Endothelial cell of umbilical vein (primary cell): ENCODE measurements at regions not wholly inside any gene's neighbourhood (a gene's known extent, or its start where the extent isn't known, plus 50 kb on each side); places are given as distances from the start of the nearest gene placed in this dataset.

ENCODE experiments used
- BruUV-seq: library from RNA; stranded (reverse); fragments of 400-500 nt; replicated peaks from 2 replicates; lab custom pipeline; 2021; lab: Mats Ljungman, UMichigan
- CTCF ChIA-PET: fragments of 300-600, 350-600 bp; sonication (Branson Sonifier 250); formaldehyde crosslinking; loops from one replicate; lab custom pipeline; 2021; ENCODE audit warnings: antibody characterized with exemption, inconsistent platforms; lab: Charles Lee
- POLR2A ChIA-PET: fragments of 300-600, 350-600 bp; sonication (Branson Sonifier 250); formaldehyde crosslinking; loops from one replicate; lab custom pipeline; 2021; ENCODE audit warnings: antibody characterized with exemption, inconsistent platforms; lab: Charles Lee
- DNase-seq: peaks from one replicate; pipeline ENCODE4 v3.0.0-alpha.2; 2011; ENCODE audit warnings: low read depth, low spot score
- FAIRE-seq: peaks from 2 replicates; lab custom pipeline; 2011; peaks lifted over from hg19 to GRCh38; lab: Jason Lieb, UNC
- H2AFZ ChIP-seq: 2 replicates; pipeline ENCODE4 v1.6.0; 2012; ENCODE audit warnings: low read depth, low read length, control low read depth, inconsistent platforms
- H3K27ac ChIP-seq: 2 replicates; pipeline ENCODE4 v1.5.1; 2011; ENCODE audit warnings: low read depth, mild to moderate bottlenecking, control low read depth, low read length, moderate library complexity; ENCODE audit not compliant: insufficient read depth
- H3K27me3 ChIP-seq, 2 experiments: 2 replicates each; pipeline versions ENCODE4 v1.6.0 to v1.6.1; 2011; ENCODE audit warnings: low read length in 2 of 2, mixed read lengths in 1 of 2; ENCODE audit not compliant: control insufficient read depth in 2 of 2, insufficient read depth in 2 of 2
- H3K36me3 ChIP-seq, 2 experiments: 2 replicates in 1 of 2; 3 replicates in 1 of 2; pipeline ENCODE4 v1.5.1; 2011; ENCODE audit warnings: low read length in 2 of 2, mild to moderate bottlenecking in 1 of 2, moderate library complexity in 1 of 2; ENCODE audit not compliant: control insufficient read depth in 2 of 2, insufficient read depth in 2 of 2; ENCODE audit errors: extremely low read depth in 1 of 2
- H3K4me1 ChIP-seq: 3 replicates; pipeline ENCODE4 v1.5.1; 2011; ENCODE audit warnings: mild to moderate bottlenecking, low read length; ENCODE audit not compliant: control insufficient read depth, insufficient read depth; ENCODE audit errors: extremely low read depth
- H3K4me2 ChIP-seq: 2 replicates; pipeline ENCODE4 v1.6.1; 2011; ENCODE audit warnings: low read length, control low read depth, mixed read lengths; ENCODE audit not compliant: insufficient read depth
- H3K4me3 ChIP-seq, 3 experiments: fragments of 200-600 bp in 1 of 3; sonication (generic), shearing (Covaris generic) in 1 of 3; replicated peaks in 1 of 3; 2 replicates each; pipeline ENCODE4 v1.5.1; 2011 to 2016; ENCODE audit warnings: control low read depth in 3 of 3, low read length in 3 of 3, mild to moderate bottlenecking in 2 of 3, inconsistent platforms in 1 of 3, low read depth in 1 of 3, moderate library complexity in 1 of 3; ENCODE audit not compliant: insufficient read depth in 1 of 3
- H3K79me2 ChIP-seq: 2 replicates; pipeline ENCODE4 v1.6.0; 2012; ENCODE audit warnings: low read length, inconsistent platforms; ENCODE audit not compliant: control insufficient read depth, insufficient read depth
- H3K9ac ChIP-seq: replicated peaks from 2 replicates; pipeline ENCODE3; 2011; ENCODE audit warnings: low read length, control low read depth; ENCODE audit not compliant: insufficient read depth; ENCODE audit errors: extremely low read depth
- H3K9me1 ChIP-seq: replicated peaks from 3 replicates; pipeline ENCODE4 v1.6.0; 2011; ENCODE audit warnings: mild to moderate bottlenecking, low read length; ENCODE audit not compliant: control insufficient read depth, insufficient read depth; ENCODE audit errors: extremely low read depth
- H3K9me3 ChIP-seq: replicated peaks from 2 replicates; pipeline ENCODE4 v1.5.1; 2012; ENCODE audit warnings: low read length, inconsistent platforms; ENCODE audit not compliant: control insufficient read depth, insufficient read depth
- H4K20me1 ChIP-seq: replicated peaks from 2 replicates; pipeline ENCODE3; 2011; ENCODE audit warnings: mild to moderate bottlenecking, low read length; ENCODE audit not compliant: control insufficient read depth, insufficient read depth; ENCODE audit errors: extremely low read depth
- EZH2 ChIP-seq: IDR thresholded peaks from 2 replicates; pipeline ENCODE4 v1.6.1; 2012; ENCODE audit warnings: borderline replicate concordance, low read depth, mild to moderate bottlenecking, moderate library complexity, low read length, inconsistent platforms; ENCODE audit not compliant: severe bottlenecking
- FOS ChIP-seq: IDR thresholded peaks from 2 replicates; pipeline ENCODE4 v1.6.1; 2011; ENCODE audit warnings: mild to moderate bottlenecking, low read length, moderate library complexity, borderline replicate concordance; ENCODE audit not compliant: insufficient read depth
- GATA2 ChIP-seq: IDR thresholded peaks from 2 replicates; pipeline ENCODE4 v1.7.0; 2011; ENCODE audit warnings: low read depth, mild to moderate bottlenecking, moderate library complexity, mixed read lengths, low read length; ENCODE audit not compliant: insufficient read length, insufficient read depth
- JUN ChIP-seq: IDR thresholded peaks from 2 replicates; pipeline ENCODE4 v1.6.1; 2011; ENCODE audit warnings: borderline replicate concordance, low read depth; ENCODE audit not compliant: insufficient read length, insufficient read depth
- MAX ChIP-seq: IDR thresholded peaks from 2 replicates; pipeline ENCODE4 v1.6.1; 2011; ENCODE audit not compliant: insufficient read depth, insufficient read length
- MYC ChIP-seq: IDR thresholded peaks from one replicate; pipeline ENCODE4 v1.6.1; 2011; ENCODE audit warnings: mild to moderate bottlenecking, low read depth, low read length
- POLR2A ChIP-seq: IDR thresholded peaks from 2 replicates; pipeline ENCODE4 v1.6.1; 2012; ENCODE audit warnings: low read depth, mild to moderate bottlenecking, control low read depth, low read length
- POLR2AphosphoS5 ChIP-seq: IDR thresholded peaks from 2 replicates; pipeline ENCODE4 v1.6.1; 2012; ENCODE audit warnings: low read depth, mild to moderate bottlenecking, control low read depth, low read length, moderate library complexity; ENCODE audit not compliant: insufficient read depth
- dilution Hi-C: fragments of 300-500 bp; cut with MboI; formaldehyde crosslinking; loops from one replicate; pipeline ENCODE4 v1.15.0; 2019; ENCODE audit warnings: low sequenced_read_pairs; ENCODE audit not compliant: extremely low pct_ligation_motif_present
- intact Hi-C: fragments of 100-400 bp; cut with micrococcal nuclease; formaldehyde crosslinking; loops from one replicate; pipeline ENCODE4 v1.10.0; 2022
- TF ChIP-seq, protein P1 (sequence below), 2 donors: IDR thresholded peaks; 1 replicate in 1 of 2; 2 replicates in 1 of 2; pipeline ENCODE4 v1.5.1; 2011; ENCODE audit warnings: low read length in 2 of 2, mild to moderate bottlenecking in 2 of 2, moderate library complexity in 2 of 2, control low read depth in 1 of 2, inconsistent platforms in 1 of 2, low read depth in 1 of 2; ENCODE audit not compliant: insufficient read depth in 1 of 2; ENCODE audit errors: extremely low read depth in 1 of 2

DNA sequence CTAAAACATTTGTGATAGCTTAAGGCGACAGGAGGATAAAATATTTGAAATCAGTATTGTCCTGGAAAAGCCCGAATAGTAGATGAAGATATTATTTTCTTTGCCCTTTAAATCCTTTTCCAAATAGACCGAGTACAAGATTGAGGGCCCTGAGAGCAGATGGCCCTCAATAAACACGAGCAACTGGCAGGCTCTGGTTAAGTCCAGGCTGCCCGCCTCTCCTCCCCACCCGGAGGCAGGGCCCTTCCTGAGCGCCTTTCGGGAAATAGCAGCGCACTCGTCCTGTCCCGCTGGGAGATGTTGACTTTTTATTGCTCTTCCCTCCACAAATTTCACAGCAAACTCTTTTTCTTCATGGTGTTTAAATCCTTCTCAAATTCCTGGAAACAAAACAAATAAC lies 50.8 kb upstream of the MAX start:
- ChIA-PET CTCF (interaction anchor here (0.9 to 1.5 kb wide), 4 partner anchors 9 to 680 kb away, joined by 3 to 11 read pairs (median 3); no protein-coding TSS in a partner anchor), POLR2A (no interaction called here)
- Histone ChIP-seq H3K4me2 (no peak overlapping the region), H3K9me3 (no peaks in the 10 kb centered on the region), H2AFZ (no peak overlapping the region), H4K20me1 (no peaks in the 10 kb centered on the region), H3K9me1 (no peaks in the 10 kb centered on the region), H3K79me2 (no peaks in the 10 kb centered on the region), H3K27me3 (peaks cover 2 to 3% of the 10 kb centered on the region in 2 experiments), H3K27ac (no peak overlapping the region), H3K4me1 (no peaks in the 10 kb centered on the region), H3K36me3 (no peaks in the 10 kb centered on the region), H3K9ac (no peak overlapping the region), H3K4me3 (no peak overlapping the region)
- DNase-seq (no peak), FAIRE-seq (no peak)
- intact Hi-C loops (no loop called here), dilution Hi-C loops (no loop called here)
- TF ChIP-seq, protein P1, sequence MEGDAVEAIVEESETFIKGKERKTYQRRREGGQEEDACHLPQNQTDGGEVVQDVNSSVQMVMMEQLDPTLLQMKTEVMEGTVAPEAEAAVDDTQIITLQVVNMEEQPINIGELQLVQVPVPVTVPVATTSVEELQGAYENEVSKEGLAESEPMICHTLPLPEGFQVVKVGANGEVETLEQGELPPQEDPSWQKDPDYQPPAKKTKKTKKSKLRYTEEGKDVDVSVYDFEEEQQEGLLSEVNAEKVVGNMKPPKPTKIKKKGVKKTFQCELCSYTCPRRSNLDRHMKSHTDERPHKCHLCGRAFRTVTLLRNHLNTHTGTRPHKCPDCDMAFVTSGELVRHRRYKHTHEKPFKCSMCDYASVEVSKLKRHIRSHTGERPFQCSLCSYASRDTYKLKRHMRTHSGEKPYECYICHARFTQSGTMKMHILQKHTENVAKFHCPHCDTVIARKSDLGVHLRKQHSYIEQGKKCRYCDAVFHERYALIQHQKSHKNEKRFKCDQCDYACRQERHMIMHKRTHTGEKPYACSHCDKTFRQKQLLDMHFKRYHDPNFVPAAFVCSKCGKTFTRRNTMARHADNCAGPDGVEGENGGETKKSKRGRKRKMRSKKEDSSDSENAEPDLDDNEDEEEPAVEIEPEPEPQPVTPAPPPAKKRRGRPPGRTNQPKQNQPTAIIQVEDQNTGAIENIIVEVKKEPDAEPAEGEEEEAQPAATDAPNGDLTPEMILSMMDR (IDR thresholded peaks at IDR 0.05; ENCODE audit: extremely low read depth in 1 of 2, insufficient read depth in 1 of 2, low read depth in 1 of 2, low read length in 2 of 2): no peak
- TF ChIP-seq FOS: no peak
- no TSS peak for BruUV-seq

GRCh38 chr14:65156568-65157366 lies 54.5 kb upstream of the MAX start:
- dilution Hi-C loops (no loop called here), intact Hi-C loops (no loop called here)
- Histone ChIP-seq H3K9me1 (no peaks in the 10 kb centered on the region), H4K20me1 (no peaks in the 10 kb centered on the region), H3K9me3 (no peaks in the 10 kb centered on the region), H3K36me3 (no peaks in the 10 kb centered on the region), H3K4me3 (no peak overlapping the region), H3K4me1 (no peaks in the 10 kb centered on the region), H3K27ac (no peak overlapping the region), H3K4me2 (no peak overlapping the region), H3K27me3 (no peaks in the 10 kb centered on the region), H3K9ac (no peak overlapping the region), H3K79me2 (no peaks in the 10 kb centered on the region), H2AFZ (no peak overlapping the region)
- DNase-seq (no peak), FAIRE-seq (no peak)
- CTCF ChIA-PET: interaction anchor here (1.5 to 2.3 kb wide), 2 partner anchors 8 to 668 kb away, joined by 7 to 15 read pairs; no protein-coding TSS in a partner anchor
- TF ChIP-seq MYC: no peak
- TF ChIP-seq POLR2A: no peak
- no peak for TF ChIP-seq JUN
- TF ChIP-seq POLR2AphosphoS5: no peak
- TF ChIP-seq, protein P1 (IDR thresholded peaks at IDR 0.05; ENCODE audit: extremely low read depth in 1 of 2, insufficient read depth in 1 of 2, low read depth in 1 of 2, low read length in 2 of 2): no peak
- no peak for TF ChIP-seq GATA2
- TF ChIP-seq MAX: no peak
- no peak for TF ChIP-seq EZH2
- no peak for TF ChIP-seq FOS
- BruUV-seq: no TSS peak
- POLR2A ChIA-PET: no interaction called here
